ENCODE measurements at regions not wholly inside any gene's neighbourhood (a gene's known extent, or its start where the extent isn't known, plus 50 kb on each side); places are given as distances from the start of the nearest gene placed in this dataset.

DNA sequence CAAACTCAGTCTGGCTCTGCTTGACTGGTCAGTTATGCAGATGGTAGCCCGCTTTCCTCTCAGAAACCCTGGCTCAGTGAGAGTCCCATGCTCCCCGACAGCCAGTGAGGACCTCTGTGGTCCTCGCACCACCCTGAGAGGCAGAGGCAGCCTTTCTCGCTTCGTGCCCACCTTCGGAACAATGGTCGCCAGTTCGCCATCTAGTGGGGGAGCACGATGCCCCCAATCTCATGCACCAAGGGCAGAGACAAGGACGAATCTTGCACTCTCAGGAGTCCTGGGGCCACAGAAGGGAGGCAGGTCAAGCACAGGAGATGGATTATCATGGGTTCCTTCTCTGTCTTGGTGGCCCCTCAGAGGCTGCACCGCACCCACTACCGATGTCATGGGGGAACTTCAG, 75.2 kb downstream of the RHCG start:
- DNase-seq (ENCODE audit: low read depth): no peak

DNA sequence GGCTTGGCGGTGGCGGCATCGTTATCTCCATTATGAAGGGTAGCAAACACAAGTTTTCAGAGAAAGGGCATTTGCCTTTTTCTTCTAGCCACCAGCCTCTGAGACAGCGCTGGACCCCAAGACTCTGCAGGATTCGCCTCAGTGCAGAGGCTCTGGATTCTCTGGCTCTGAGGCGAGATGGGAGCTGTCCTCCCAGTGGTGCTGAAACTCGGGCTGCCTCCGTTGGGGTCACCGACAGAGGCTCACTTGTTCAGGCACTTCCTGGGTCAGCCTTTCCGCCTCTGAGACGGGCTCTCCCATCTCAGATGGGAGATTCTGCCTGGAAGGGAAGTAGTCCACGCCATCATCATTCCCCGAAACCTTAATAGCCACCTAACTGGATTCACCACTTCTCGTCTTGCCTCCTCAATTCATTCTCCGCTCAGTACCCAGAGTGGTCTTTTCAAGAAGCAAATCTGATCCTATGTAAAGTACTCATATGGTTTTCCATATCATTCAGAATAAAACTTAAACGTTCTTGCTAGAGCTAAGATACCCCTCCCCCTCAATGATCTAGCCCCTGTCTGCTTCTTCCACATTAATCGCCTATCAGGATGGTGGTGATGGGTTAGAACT, 76.9 kb downstream of the RHCG start:
- DNase-seq (ENCODE audit: low read depth): no peak

DNA sequence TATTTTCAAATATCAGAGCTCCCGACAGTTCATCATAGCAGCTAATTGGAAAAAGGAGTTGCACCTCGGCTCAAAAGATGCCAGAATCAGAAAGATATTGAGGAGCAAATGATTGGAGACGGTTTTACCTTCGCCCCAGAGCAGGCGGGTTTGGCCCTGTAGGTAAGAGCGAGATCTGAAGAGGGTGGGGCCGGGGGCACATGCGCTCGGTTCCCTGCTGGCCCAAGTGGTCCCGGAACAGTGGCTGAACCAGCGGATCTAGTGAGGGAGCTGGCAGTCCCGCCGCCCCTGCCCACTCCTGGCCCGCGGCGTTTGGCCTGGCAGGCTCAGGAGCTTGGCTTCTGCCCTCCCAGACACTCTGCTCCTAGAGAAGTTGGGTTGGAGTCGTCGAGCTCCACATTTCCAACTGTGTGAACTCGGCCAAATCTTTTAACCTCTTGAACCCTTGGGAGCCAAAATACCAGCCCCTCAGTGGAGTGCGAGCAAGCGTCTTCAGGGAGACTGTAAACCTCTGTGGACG, 79.1 kb downstream of the RHCG start:
- DNase-seq (ENCODE audit: low read depth): no peak

DNA sequence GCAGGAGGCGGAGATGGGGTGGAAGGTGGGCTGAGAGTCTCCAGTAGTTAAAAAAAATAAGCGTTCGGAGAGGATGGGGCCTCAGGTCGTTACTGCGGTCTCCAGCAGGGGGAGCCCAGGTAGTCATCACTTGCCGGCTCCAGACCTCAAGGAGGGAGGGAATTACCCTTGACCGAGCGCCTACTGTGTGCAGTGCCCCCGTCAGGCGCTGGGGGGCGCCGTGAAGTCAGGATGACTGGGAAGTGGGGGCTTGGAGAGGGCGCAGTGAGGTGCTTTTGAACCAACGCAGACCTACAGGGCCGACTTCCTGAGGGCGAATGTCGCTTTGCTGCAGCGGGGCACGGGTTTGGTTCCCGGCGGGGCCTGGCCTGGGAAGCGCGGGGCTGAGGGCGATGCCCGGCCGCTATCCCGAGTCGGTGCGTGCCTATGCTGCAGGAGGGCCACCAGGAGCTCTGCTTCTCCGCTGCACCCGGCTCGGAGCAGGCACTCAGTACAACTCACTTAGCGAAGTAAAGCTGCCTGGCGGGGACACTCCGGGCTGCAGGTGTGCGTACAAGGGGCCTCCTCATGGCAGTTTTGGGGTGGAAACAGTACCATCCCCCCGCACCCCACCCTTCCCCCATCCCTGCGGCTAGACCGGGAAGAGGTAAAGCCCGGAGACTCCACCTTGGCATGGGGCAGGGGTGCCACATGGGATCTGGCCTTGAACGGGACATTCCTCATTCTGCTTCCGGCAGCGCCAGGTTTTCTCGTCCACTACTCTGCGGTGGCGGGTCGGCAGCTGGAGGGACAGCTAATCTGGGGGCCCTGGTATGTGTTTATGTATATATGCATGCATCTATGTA, 79.8 kb downstream of the RHCG start:
- DNase-seq (ENCODE audit: low read depth): peak; percentile 41

DNA sequence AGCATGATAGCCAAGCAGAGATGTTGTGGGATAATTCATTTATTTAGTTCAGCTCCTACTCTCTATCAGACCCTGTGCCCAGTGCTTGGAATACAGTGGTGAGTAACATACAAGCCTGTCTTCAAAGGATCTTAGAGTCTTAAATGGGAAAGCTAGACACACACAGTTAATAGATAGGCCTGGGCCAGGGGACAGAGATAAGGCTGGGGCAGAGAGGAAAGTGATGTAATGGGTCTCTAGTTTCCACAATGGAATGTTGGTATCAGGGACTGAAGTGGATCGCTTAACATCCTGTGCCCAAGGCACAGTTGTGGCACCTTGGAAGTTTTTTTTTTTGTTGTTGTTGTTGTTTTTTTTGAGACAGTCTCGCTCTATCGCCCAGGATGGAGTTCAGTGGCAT, 79.9 kb upstream of the POLG start:
- DNase-seq (ENCODE audit: low read depth): no peak

DNA sequence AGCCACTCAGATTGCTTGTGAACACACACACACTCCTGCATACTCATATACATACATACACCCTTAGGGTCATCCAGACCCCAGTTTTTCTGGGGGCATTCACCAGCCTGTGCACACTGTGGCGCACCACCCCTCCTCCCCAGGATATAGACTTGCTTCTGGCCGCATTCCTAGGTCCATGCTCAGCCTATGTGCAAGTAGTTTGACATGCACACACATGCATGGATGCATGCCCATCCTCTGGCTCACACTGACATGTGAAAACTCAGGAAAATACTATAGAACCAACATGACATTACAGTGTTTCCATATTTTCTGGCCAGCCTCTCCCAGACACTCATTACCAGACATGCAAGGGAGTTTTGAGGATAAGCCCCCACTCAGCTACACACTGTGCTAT, 79.3 kb upstream of the POLG start:
- no peak for DNase-seq (ENCODE audit: low read depth)

DNA sequence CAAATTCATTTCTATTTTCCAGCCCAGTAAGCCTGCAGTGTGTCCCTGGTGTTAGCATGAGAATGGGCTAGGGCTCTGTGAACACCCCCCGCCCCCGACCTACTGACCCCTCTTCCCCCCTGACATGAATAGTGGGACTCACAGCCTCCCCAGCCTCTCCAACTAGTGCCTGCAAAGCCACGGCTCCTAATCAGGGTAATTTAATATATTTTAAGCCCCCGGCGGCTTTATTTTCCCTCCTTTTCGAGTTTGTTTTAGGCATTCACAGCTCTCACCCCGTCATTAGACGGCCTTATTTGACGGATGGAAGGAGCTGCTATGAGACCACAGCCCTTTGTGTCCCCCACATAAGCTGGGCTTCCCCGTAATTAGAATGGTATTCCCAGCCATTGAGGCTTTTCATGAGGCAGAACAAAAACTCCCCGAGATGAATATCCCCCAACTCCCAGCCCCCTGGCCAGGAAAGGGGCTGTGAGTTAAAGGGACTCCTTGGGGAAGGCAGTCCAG, 78.3 kb upstream of the POLG start:
- no peak for DNase-seq (ENCODE audit: low read depth)

DNA sequence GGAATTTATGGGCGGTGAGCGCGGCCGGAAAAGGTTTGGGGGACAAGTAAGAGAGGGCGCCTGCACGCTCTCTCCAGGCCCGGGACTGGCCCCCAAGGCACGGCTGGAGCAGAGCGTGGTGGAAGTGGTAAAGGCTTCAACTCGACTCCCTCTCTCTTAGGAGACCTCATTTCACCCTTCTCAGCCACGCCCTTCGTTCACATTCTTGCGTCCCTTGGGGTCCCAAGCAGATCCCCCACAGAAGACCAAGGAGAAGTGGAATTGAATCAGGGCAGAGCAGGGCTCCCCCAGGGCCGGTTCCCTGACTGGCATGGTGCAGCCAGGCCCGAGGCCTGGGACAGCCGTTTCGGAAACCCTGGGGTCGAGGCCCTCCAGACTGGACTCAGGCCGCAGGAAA, 75.4 kb upstream of the POLG start:
- no peak for DNase-seq (ENCODE audit: low read depth)

DNA sequence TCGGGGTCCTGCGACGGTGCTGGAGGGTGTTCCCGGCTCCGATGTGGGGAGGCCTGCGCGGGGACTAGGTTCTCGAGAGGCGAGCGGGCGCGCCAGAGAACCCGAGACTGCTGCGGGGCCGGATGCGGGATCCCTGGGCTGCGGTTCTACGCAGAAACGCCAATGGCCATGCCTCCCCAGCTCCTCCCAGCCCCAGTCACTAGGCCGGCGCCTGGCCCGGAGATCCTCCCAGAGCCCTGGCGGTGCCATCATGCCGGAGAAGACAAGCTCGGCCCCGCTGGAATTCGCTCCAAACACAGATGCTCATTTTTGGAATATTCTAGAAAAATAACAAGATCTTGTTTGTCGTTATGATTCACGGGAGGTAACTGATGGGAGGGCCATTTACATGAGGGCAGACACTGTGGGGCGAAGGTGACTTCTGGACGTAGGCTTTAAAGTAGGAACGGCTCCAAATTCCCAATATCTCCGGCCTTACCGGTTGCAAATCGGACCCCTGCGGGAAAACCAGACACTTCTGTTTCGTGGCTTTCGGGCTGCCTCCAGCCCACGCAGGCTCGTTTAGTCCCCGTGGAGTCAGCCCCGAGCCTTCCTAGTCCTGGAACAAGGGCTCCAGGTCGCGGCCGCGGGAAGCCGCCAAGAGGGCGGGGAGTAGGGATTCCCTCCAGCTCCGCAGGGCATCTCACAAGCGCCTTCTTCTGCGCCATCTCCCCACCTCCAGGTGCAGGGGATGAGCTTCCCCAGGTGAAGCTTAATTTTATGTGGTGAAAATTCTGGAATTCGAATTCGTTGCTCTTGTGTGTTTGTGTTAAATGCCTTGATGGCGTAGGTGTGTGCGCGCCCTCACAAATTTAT, 74.8 kb upstream of the POLG start:
- DNase-seq (ENCODE audit: low read depth): no peak

DNA sequence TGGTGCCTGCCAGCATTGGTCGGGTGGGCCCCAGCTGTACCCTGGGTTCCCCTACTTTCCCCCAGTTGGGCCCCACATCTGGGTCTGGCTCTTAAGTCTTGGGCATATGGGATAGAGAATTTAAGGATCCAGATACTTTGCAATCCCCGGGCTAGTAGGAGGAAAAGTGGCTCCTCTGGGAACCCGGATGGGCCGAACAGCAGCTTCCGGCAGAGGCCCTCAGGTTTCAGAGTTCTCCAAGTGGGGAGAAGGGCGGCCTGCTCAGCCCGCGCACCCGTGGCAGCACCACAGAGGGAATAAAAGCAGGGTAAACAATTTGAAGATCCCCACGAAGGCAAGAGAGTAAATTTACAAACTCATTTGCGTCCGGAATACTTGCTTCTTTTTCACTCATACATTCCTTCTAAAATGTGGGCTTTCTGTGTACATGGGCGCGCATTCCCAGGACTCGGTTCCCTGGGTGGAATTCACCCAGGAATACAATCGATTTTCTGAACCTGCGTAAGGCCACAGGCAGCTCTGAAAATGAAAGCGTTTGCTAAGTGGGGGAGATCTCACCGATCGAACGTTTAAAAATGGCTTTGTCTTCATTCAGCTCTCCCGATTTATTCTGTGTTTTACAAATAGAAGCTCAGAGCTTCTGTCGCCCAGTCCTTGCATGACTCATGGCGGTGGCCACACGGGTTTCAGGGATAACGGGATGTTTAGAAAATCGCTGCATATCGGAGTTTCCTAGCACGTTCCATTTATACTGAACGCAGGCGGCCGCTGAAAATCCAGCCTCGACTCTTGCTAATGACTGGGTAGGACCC, 74.0 kb upstream of the POLG start:
- no peak for DNase-seq (ENCODE audit: low read depth)

DNA sequence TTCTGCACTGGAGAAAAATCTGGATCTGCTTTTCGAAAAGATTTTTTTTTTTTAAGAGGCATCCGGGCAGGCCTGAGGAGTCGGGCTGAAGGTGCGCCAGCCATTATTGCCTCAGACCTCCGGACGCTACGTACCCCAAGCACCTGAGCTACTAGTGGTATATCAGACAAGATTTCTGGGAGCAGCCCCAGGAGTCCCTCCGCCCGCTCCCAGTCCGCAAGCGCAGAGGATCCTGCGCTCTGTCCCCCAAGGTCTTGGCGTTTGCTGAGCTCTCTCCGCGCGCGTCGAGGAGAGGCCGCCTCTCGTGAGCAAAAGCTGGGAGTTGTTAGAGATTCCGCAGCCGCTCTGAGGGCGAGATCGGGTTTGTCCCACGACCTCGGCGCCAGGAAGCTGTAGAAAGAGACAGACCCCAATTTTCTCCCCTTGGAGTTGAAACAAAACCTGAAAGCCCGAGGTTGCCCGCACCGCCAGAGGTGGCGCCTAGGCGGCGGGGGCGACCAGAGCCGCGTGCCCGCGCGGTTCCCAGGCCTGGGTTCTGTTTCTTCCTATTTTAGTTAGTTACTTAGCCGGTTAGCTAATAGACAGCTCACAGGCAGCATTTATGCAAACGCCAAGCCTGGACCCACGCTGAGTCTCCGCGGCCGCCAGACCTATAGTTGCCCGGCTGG, 72.5 kb upstream of the POLG start:
- no peak for DNase-seq (ENCODE audit: low read depth)

DNA sequence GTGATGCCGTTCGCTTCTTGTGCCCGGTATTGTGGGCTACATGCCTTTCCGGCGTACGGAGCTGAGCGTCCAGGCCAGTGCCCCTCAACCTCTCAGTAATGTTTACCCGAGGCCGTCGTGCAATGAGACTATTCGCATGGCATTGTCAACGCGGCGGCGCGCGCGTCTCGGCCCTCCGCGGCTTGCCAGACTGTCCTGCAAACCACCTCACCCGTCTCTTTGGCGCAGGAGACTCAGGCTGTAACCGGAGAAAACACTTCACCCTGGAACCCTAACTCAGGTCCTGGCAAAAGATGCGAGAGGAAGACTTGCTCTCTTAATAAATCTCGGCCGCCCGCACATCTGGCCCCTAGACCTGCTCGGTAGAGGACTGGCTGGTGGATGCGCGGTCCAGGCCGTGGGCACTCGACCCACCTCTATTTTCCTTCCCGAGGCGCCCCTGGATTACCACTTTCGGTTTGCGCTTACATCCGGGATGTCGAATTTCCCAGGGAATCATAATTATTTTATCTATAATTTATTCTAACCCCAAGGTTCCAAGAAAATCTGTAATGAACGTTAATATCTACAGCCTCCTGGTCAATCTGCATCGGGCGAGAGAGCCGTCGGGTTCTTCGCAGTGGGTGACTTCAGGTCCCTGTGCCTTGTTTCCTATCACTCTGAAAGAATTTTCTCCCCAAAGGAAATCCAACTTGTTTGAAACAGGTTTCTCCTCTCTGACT, 71.8 kb upstream of the POLG start:
- DNase-seq (ENCODE audit: low read depth): no peak

DNA sequence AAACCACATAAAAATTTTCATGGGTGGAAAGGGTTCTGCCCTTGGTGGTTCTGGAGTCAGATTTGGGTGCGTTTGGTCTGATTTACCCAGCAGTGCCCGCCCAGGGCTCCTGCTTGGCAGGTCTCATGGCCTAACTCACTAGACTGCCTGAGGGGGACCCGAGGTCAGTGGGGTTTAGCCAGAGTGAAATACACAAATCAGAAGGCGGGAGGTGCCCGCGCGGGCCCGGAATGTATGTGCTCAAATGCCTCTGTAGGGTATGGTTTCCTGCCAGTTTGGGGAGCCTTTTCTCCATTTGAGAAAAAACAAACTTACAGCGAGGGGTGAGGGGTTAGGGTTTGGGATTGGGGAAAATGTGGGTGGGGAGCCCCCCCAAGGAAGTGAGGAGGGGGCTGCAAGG, 70.9 kb upstream of the POLG start:
- no peak for DNase-seq (ENCODE audit: low read depth)

DNA sequence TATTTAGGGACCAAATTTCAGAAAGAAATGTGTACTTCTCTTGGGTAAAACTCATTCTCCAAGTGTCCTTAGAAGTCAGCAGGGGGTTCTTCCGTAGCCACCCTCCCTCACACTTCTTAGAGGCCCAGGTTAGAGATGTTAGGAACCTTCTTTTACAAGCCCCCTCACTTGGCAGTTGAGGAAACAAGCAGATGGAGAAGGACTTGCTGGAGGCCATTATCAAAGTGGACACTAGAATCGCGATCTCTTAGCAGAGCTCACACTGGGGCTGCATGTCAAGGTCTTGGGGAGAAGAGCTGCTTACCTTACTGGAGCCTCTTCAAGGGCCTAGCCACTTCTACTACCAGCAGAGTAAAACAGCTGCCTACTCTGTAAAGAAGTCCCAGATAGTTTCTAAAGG, 69.4 kb upstream of the POLG start:
- no peak for DNase-seq (ENCODE audit: low read depth)

DNA sequence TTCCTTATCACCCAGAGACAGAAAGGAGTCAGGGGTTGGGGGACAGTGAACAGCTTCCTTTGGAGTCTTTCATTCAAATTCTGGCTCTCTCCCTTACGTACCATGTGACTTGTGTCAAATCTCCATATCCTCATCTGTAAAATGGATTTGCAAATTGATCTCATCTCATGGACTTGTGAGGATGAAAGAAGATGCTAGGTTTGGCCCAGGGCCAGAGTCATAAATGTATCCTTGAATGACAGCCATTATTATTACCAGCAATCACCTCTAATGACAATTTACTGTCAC, 67.8 kb upstream of the POLG start:
- no peak for DNase-seq (ENCODE audit: low read depth)

DNA sequence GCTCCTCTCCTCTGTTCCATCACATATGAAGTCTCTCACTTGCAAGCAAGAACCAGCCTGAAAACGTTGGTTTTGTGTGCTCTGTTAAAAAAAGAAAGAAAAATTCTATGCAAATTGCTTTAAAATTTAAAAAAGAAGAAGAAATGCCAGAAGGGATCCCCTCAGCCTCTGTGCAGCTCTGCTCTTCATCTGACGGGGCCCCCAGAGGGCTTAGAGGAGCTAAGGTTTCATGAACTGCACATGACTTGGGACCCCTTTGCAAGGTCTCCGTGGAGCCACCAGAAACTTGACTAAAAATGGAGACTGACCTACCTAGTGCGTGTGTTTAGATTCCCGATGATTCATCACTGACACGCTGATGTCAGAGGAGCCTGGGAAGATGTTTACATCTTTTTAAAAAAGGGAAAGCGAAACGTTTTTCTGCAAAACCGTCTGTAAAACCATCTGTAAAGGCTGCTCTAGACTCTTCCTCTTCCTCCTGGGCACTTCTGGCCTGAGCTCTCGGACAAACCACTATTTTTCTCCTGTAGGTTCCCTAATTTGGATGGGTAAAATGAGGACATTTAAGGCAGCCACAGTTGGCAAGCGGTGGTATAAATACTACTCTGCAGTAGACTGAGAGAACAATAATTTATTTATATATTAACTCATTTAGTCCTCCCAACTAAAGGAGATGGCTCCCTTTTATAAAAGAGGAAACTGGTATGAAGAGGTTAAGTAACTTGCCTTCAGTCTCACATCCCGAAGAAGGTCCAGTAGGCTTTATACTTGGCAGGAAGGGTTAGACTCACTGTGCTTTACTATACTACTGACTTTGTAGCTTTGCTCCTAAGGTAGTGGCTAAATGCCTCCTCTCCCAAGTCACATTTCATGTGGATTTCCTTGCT, 67.2 kb upstream of the POLG start:
- no peak for DNase-seq (ENCODE audit: low read depth)

DNA sequence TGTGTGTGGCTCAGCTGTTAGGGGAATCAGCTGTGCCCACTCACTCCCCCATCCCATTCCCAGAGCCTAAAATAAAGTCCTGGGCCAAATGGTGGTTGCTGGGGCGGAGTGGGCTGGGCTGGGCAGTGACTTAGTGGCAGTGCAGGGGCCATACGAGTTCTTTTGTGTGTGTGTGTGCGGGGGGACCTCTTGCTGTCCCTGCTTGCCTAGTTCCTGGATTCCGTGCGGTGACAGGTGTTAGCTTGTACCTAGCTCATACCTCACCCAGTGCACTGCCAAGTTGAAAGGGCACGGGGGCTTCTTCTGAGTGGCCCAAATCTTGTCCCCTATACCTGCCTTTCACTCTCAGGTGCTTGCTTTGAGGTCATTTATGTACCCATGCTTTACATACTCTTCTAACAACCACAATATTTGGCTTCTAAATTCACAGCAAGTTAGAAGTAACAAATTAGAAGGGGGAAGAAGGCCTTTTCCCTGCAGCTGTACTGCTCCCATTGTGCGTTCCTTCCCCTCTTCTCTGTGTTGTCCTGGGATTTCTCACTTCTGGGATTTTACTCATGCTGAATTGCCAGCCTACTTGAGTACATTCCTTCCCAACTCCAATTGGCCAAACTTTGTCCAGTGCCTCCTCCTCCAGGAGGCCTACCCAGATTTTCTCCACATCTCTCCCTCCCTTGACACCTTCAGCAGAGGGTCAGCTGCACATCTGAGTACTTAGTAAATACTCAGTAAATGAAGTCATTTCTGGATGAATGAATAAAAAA, 66.3 kb upstream of the POLG start:
- no peak for DNase-seq (ENCODE audit: low read depth)

DNA sequence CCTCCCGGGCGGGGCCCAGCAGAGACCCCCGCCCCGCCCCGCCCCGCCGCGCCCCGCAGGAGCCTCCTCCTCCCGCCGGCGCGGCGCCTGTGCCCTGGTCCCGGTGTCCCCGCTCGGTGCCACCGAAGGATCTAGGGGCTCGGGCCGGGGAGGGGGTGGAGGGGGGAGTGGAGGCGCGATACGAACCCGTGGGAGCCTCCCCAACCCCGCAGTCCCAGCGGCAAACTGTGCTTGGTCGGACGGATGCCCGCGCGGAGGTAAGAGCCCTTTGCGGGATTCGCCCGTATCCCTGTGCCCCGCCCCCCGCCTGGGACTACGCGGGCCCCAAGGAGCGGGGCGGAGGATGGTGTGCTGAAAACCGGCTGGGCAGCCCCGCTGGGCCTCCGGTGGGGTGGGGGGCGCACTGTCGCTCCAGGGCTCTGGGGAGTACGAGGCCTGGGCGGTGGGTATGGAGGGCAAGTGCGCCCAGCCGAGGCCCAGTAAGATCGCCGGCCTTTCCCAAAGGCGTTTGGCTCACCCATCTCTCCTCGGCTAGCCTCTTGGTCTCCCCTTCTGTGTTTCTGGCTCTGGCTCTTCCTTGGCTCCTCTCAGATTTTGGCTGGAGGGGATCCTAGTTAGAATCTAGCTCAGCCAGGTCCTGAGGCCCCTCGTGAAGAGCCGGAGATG, 65.6 kb upstream of the POLG start:
- DNase-seq (ENCODE audit: low read depth): no peak

Data from stimulated activated CD8-positive, alpha-beta memory T cell treated with anti-CD3 and anti-CD28 coated beads, Interleukin-15, amount 100 ng/mL, for 24 hours (primary cell).